AG20443 (cell line): ENCODE measurements at regions not wholly inside any gene's neighbourhood (a gene's known extent, or its start where the extent isn't known, plus 50 kb on each side); places are given as distances from the start of the nearest gene placed in this dataset.
"Not testable (repeated sequence)": the region's sequence is repeated elsewhere in the genome, so short reads cannot be mapped to it uniquely, and the experiment has no call there.

Source experiments
- DNase-seq: peaks from one replicate; pipeline ENCODE4 v3.0.0; 2012; ENCODE audit warnings: low spot score, mixed read lengths

GRCh38 chr15:79492065-79492464 is 59.9 kb downstream of the MINAR1 start:
- no peak for DNase-seq

- DNase-seq: no peak
These were observed 62.3 kb downstream of the MINAR1 start for GRCh38 chr15:79494384-79494909.

- no peak for DNase-seq
These were observed 63.0 kb downstream of the MINAR1 start for GRCh38 chr15:79494963-79495755.

- no peak for DNase-seq
These were observed 63.6 kb downstream of the MINAR1 start for GRCh38 chr15:79495775-79496174.

GRCh38 chr15:79496838-79497237 is 64.7 kb downstream of the MINAR1 start:
- no peak for DNase-seq

- no peak for DNase-seq
These were observed 69.0 kb downstream of the MINAR1 start for GRCh38 chr15:79501086-79501485.

- no peak for DNase-seq
These were observed 73.8 kb downstream of the MINAR1 start for GRCh38 chr15:79505956-79506355.

GRCh38 chr15:79512844-79513243 is 80.7 kb downstream of the MINAR1 start:
- not testable (repeated sequence) for DNase-seq

GRCh38 chr15:79513417-79513816 is 81.3 kb downstream of the MINAR1 start:
- DNase-seq: no peak

- DNase-seq: no peak
These were observed 81.8 kb downstream of the MINAR1 start for GRCh38 chr15:79513940-79514339.

- DNase-seq: no peak
These were observed 83.3 kb downstream of the MINAR1 start for GRCh38 chr15:79515300-79516027.

- DNase-seq: no peak
These were observed 84.0 kb downstream of the MINAR1 start for GRCh38 chr15:79516155-79516554.

GRCh38 chr15:79516646-79517045 is 84.5 kb downstream of the MINAR1 start:
- no peak for DNase-seq

GRCh38 chr15:79519628-79520027 is 87.5 kb downstream of the MINAR1 start:
- DNase-seq: no peak

GRCh38 chr15:79520654-79521053 is 88.5 kb downstream of the MINAR1 start:
- DNase-seq: no peak

GRCh38 chr15:79522656-79523055 is 90.5 kb downstream of the MINAR1 start:
- no peak for DNase-seq

- DNase-seq: no peak
These were observed 91.1 kb downstream of the MINAR1 start for GRCh38 chr15:79523266-79523665.

GRCh38 chr15:79524531-79524930 is 92.4 kb downstream of the MINAR1 start:
- no peak for DNase-seq

- no peak for DNase-seq
These were observed 94.2 kb downstream of the MINAR1 start for GRCh38 chr15:79526376-79526775.

- DNase-seq: no peak
These were observed 95.7 kb downstream of the MINAR1 start for GRCh38 chr15:79527821-79528220.

GRCh38 chr15:79529157-79529785 is 97.1 kb downstream of the MINAR1 start:
- DNase-seq: no peak

GRCh38 chr15:79535536-79535935 is 103.4 kb downstream of the MINAR1 start:
- DNase-seq: peak; percentile 42

GRCh38 chr15:79538527-79538926 is 106.4 kb downstream of the MINAR1 start:
- no peak for DNase-seq
